ENCODE measurements at regions not wholly inside any gene's neighbourhood (a gene's known extent, or its start where the extent isn't known, plus 50 kb on each side); places are given as distances from the start of the nearest gene placed in this dataset.
"Not testable (repeated sequence)": the region's sequence is repeated elsewhere in the genome, so short reads cannot be mapped to it uniquely, and the experiment has no call there.

GRCh38 chr13:90577726-90578125 lies 769.8 kb upstream of the MIR17HG start:
- no peak for DNase-seq (ENCODE audit: extremely low read depth, low read depth, low spot score)

- no peak for DNase-seq (ENCODE audit: extremely low read depth, low read depth, low spot score)
Observed at GRCh38 chr13:90585392-90585791, 762.1 kb upstream of the MIR17HG start.

- DNase-seq (ENCODE audit: extremely low read depth, low read depth, low spot score) = no peak
Observed at GRCh38 chr13:90591260-90591926, 756.1 kb upstream of the MIR17HG start.

GRCh38 chr13:90591927-90592268 lies 755.6 kb upstream of the MIR17HG start:
- DNase-seq (ENCODE audit: extremely low read depth, low read depth, low spot score) = no peak

GRCh38 chr13:90592943-90593342 lies 754.5 kb upstream of the MIR17HG start:
- DNase-seq (ENCODE audit: extremely low read depth, low read depth, low spot score) = no peak

GRCh38 chr13:90594681-90595080 lies 752.8 kb upstream of the MIR17HG start:
- DNase-seq (ENCODE audit: extremely low read depth, low read depth, low spot score) = no peak

GRCh38 chr13:90605664-90606063 lies 741.8 kb upstream of the MIR17HG start:
- no peak for DNase-seq (ENCODE audit: extremely low read depth, low read depth, low spot score)

- not testable (repeated sequence) for DNase-seq (ENCODE audit: extremely low read depth, low read depth, low spot score)
Observed at GRCh38 chr13:90606921-90607320, 740.6 kb upstream of the MIR17HG start.

- no peak for DNase-seq (ENCODE audit: extremely low read depth, low read depth, low spot score)
Observed at GRCh38 chr13:90612391-90612790, 735.1 kb upstream of the MIR17HG start.

GRCh38 chr13:90613076-90613795 lies 734.3 kb upstream of the MIR17HG start:
- DNase-seq (ENCODE audit: extremely low read depth, low read depth, low spot score) = no peak

- DNase-seq (ENCODE audit: extremely low read depth, low read depth, low spot score) = no peak
Observed at GRCh38 chr13:90615236-90615635, 732.3 kb upstream of the MIR17HG start.

- no peak for DNase-seq (ENCODE audit: extremely low read depth, low read depth, low spot score)
Observed at GRCh38 chr13:90615767-90616166, 731.7 kb upstream of the MIR17HG start.

- DNase-seq (ENCODE audit: extremely low read depth, low read depth, low spot score) = no peak
Observed at GRCh38 chr13:90618133-90618532, 729.4 kb upstream of the MIR17HG start.

- no peak for DNase-seq (ENCODE audit: extremely low read depth, low read depth, low spot score)
Observed at GRCh38 chr13:90622541-90622940, 724.9 kb upstream of the MIR17HG start.

GRCh38 chr13:90623318-90624011 lies 724.0 kb upstream of the MIR17HG start:
- no peak for DNase-seq (ENCODE audit: extremely low read depth, low read depth, low spot score)

GRCh38 chr13:90627813-90628212 lies 719.7 kb upstream of the MIR17HG start:
- no peak for DNase-seq (ENCODE audit: extremely low read depth, low read depth, low spot score)

GRCh38 chr13:90628471-90628870 lies 719.0 kb upstream of the MIR17HG start:
- no peak for DNase-seq (ENCODE audit: extremely low read depth, low read depth, low spot score)

- DNase-seq (ENCODE audit: extremely low read depth, low read depth, low spot score) = no peak
Observed at GRCh38 chr13:90630716-90631115, 716.8 kb upstream of the MIR17HG start.

GRCh38 chr13:90632184-90632583 lies 715.3 kb upstream of the MIR17HG start:
- DNase-seq (ENCODE audit: extremely low read depth, low read depth, low spot score) = no peak

- no peak for DNase-seq (ENCODE audit: extremely low read depth, low read depth, low spot score)
Observed at GRCh38 chr13:90633849-90634248, 713.6 kb upstream of the MIR17HG start.

- DNase-seq (ENCODE audit: extremely low read depth, low read depth, low spot score) = no peak
Observed at GRCh38 chr13:90640976-90641375, 706.5 kb upstream of the MIR17HG start.

- DNase-seq (ENCODE audit: extremely low read depth, low read depth, low spot score) = no peak
Observed at GRCh38 chr13:90641884-90642283, 705.6 kb upstream of the MIR17HG start.

Measured in glomerular endothelial cell (primary cell).